GM18508 (cell line): ENCODE measurements at regions not wholly inside any gene's neighbourhood (a gene's known extent, or its start where the extent isn't known, plus 50 kb on each side); places are given as distances from the start of the nearest gene placed in this dataset.
"Not testable (repeated sequence)": the region's sequence is repeated elsewhere in the genome, so short reads cannot be mapped to it uniquely, and the experiment has no call there.

Experiments used
- ATAC-seq: cut with Tn5 transposase; IDR thresholded peaks from one replicate; pipeline ENCODE4 v1.9.1; 2021; ENCODE audit warnings: moderate number of reproducible peaks; ENCODE audit not compliant: insufficient read depth, unreplicated experiment

DNA sequence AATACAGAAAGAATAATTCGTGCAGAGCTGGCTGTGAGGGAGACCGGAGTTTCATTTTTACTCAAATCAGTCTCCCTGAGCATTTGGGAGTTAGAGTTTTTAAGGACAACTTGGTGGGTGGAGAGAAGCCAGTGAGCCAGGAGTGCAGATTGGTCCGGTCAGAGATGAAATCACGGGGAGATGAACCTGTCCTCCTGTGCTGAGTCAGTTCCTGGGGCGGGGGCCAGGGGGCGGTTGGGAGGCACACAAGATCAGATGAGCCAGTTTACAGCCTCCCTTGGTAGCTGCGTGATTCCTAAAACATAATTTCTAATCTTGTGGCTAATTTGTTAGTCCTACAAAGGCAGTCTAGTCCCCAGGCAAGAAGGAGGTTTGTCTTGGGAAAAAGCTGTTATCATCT lies 1267.9 kb downstream of the AMY1C start:
- no peak for ATAC-seq

DNA sequence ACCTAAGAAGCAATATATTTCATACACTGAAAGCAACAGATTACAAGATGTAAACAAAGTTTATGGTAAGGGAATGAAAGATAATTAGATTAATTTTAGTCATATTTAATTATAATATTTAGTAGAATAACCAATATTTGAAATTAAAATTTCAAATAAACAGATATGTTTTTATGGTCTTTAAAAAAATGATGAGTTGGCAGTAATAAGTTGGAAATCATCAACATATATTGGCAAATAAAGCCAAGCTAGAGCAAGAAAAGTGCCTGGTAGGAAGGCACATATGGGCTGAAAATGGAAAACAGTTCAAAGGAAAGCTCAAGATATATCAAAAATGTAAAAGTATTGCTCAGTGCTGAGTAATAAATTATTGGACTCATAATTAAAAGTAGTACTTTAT lies 1274.0 kb downstream of the AMY1C start:
- ATAC-seq, result no peak

DNA sequence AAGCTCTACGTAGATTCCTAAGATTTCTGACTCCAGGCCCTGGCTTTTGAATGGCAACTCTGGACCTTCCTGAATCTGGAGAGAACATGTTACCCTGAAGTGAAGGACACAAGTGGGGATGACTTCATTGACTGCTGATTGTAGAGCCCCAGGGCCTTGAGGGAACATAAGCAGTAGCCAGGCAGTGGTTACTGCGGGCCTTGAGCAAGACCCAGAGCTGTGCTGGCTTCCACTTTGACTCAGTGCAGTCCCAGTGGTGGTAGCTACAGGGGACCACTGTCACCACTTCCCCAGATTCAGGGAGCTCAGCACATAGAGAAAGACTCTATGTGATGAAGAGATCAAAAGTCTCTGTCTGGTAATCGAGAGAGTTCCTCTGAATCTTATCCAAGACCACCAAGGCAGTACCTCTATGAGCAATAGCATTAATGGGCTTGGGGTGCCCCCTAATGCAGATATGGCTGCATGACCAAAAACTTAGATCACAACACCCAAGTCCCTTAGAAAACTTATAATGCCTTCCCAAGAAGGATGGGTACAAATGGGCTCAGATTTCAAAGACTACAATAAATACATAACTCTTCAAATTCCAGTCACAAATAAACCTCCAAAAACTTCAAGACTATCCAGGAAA lies 1278.3 kb downstream of the AMY1C start:
- no peak for ATAC-seq

DNA sequence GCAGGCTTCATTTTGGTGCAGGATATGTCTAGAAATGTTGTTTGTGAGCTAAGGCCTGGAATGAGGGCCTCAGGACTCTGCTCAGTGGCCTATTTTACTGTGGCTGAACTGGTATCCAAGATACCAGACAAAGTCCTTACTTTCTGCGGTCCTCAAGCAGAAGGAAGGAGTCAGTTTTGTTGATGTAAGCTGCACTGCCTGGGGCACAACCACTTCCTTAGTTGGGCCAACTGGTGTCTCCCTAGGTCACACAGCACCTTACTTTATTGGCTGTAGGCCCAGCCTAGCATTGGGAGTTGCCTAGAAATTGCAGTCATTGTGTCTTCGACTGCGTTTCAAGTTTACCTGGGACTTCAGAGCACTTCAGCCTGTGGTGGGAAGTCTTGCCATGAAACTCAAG lies 1322.7 kb downstream of the AMY1C start:
- ATAC-seq, result no peak

DNA sequence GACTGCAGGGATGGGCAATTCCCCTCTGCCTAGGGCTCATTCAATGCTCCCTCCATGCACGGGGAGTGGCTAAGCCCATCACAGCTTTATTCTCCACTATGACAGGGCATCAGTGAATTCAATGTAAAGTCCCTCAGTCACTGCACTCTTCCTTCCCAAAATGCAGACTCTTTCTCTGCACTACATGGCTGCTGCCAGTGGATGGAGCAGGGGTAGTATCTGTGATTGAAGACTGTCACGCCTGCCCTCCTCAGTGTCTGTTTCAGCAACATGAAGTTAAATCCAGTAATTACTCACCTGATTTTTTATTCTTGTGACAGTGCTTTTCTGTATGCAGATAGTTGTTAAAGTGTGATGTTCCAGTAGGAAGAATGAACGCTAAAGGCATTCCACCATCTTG lies 1323.2 kb downstream of the AMY1C start:
- no peak for ATAC-seq

DNA sequence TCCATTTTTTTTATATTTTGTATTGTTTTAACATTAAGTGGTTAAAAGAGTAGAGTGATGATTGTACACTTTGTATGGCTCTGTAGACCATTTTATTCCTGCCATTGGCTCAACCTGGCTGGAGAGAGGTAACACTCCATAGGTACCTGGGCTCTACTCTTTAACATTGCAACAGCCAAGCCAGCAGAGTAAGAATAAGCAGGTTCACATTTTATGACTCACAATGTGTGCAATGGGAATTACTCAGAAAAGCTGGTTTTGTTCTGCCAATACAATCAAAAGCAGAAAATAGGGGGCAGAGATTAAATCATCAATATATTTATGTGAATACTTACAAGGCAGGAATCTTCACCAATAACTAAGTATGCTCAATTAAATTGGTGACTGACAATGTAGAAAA lies 1324.0 kb downstream of the AMY1C start:
- no peak for ATAC-seq

DNA sequence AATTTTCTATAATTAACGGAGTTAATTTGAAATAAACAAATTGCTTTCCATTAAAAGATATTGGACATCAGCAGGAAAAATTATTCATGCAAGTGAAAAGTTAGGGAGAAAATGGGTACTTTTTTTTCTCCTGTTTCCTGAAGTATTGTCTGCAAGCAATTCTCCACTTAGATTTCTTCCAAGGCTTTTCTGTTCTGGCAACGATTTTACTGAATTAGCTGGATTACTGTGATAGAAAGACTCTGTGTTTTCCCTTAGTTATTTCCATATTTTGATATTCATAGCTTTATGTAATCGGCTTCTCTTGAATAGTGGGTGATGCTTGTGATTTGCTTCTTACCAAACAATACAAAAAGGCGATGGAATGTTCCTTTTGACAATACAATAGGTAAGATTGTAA lies 1333.9 kb downstream of the AMY1C start:
- ATAC-seq, result no peak

DNA sequence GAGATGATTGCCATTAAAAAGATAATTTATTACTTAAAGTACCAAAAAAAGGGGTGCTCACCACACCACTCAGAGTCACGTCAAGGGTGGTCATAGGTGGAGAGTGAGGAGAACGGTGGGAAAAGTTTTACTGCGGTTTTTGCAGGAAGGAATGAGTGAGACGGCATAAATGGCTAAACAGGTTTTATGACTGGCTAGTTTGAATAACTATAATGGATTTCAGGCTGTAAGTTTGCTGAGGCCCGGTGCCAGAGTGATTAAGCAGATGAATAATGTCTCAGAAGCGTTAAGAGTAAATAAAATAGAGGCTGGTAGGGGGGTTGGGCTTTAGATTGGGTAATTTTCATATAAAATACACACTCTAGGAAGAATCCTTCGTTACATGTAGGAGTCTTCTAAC lies 1337.8 kb downstream of the AMY1C start:
- no peak for ATAC-seq

DNA sequence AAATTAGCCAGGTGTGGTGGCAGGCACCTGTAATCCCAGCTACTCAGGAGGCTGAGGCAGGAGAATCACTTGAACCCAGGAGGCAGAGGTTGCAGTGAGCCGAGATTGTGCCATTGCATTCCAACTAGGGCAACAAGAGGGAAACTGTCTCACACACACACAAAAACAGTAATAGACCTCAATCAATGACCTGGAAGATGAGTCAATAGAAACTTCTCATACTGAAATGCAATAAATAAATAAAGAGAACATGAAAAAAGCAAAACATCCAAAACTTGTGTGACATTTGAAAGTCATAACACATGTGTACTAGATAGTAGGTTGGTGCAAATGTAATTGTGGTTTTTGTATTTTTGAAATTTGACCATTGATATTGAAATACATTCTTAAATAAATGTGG lies 1338.5 kb downstream of the AMY1C start:
- ATAC-seq, result no peak

DNA sequence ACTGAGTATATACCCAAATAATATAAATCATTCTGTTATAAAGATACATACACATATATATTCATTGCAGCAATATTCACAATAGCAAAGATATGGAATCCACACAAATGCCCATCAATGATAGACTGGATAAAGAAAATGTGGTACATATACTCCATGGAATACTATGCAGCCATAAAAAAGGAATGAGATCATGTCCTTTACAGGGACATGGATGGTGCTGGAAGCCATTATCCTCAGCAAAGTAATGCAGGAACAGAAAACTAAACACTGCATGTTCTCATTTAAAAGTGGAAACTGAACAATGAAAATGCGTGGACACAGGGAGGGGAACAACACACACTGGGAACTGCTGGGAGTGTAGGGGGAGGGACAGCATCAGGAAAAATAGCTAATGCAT lies 1344.2 kb downstream of the AMY1C start:
- not testable (repeated sequence) for ATAC-seq

DNA sequence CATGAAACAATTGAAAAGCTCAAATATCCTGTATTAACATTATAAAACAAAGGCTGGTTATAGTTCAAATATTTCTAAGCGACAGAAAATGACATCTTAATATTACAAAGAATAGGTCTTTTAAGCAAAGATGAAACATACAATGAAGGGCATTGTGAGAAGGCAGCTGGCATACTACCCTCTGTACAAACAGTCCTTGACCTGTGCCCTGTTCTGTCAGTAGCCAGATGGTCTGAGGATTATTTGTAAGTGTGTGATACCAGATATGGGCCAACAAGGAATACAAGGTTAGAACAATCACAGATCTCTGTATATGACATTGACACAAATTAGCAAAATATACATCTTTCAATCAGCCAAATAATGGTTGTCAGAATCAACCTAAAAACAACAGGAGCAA lies 1350.4 kb downstream of the AMY1C start:
- ATAC-seq, result no peak

DNA sequence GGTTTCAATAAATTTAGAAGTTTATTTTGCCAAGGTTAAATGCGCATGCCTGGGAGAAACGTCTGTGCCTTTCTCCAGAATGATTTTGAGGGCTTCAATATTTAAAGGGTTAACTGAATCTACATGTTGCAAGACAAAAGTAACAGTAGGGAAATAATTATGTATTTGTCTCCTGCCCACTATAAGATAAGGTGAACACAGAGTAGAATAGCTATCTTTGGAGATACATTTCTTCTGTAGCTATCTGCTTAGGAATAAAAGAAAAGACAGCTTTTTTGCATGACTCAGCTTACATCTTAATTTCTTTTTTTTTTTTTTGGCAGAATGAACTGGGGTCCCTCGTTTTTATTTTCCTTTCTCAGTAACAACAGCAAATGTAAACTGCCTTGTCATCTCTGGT lies 1351.6 kb downstream of the AMY1C start:
- ATAC-seq, result no peak

DNA sequence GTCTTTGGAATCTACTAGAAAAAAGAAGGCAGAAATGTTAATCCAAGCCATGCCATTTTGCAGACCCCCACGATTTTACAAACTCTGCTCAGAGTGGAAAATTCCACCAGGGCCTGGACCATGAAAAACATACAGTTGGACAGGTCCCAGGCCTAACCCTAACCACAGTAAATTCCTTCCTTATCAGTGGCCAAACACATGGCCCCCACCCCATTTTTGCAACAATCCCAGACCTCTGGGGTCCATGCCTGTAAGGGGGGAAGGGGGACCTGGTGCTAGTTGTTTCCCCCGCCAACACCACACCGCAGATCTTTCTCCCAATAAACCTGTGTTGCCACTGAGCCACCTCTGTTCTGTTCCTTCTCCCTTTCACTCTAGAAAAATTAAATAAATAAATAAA lies 1352.7 kb downstream of the AMY1C start:
- no peak for ATAC-seq

DNA sequence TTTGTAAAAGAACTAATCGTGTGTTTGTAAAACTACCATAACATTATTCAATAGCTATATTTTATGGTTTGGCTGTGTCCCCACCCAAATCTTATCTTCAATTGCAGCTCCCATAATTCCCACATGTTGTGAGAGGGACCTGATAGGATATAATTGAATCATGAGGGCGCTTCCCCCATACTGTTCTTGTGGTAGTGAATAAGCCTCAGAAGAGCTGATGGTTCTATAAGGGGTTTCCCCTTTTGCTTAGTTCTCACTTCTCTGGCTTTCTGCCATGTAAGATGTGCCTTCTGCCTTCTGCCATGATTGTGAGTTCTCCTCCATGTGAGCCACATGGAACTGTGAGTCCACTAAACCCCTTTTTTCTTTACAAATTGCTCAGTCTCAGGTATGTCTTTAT lies 1372.3 kb downstream of the AMY1C start:
- ATAC-seq, result no peak

DNA sequence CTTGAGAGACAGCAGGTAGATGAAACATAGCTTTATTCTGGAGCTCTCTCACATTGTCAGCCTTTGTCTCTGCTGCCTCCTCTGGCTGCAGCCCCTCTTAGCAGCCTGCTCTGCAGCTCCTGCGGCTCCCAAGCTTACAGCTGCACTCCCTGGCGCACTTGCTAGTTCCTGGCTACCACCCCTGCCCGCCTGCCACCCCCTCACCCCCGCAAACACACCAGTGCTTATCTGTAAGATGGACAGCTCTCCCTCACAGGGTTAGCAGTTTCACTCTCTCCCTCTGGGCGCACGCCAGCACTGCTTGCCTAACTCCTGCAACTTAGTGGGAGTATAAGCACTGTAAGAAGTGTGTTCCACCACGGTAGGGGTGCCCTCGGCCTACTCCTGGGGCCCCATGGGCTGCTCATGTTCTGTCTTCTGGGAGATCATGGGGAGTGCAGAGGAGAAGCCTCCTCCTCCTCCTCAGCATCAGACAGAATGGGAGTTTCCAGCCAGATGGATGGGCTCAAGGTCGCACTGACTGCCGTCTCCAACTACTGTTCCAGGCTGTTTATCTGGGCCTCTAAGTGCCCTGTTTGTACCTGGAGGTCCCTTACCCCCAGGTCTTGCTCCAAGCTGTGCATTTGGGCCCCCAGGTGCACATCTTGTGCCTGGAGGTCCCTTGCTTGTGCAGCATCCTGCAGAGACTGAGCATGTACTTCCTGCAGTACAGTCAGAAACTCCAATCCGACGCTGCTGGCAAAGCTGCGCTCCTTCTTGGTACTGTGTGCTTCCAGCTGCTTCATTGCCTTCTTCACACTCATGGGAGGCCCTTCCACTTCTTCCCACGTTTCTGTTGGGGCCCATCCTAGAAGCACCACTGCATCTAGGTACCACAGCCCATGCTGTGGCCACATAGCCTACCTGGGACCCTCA lies 1388.1 kb downstream of the AMY1C start:
- ATAC-seq, result no peak

DNA sequence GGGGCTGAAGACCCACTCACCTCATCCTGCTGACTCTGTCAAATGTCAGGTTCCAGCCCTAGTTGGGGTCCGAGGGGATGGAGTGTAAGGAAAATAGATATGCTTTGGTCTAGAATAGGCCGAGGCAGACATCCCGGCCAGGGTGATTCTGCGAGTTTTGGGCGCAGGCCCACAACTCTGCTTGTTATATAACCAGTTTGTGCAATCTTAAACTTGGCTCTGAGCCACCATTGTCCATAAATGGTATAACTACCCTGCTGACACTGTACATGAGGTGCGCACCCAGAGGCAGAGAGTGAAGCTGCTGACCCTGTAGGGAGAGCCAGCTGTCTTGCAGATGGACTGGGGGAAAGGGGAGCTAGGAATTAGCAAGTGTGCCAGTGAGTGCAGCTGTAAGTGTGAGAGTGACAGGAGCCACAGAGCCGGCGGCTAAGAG lies 1388.8 kb downstream of the AMY1C start:
- no peak for ATAC-seq

DNA sequence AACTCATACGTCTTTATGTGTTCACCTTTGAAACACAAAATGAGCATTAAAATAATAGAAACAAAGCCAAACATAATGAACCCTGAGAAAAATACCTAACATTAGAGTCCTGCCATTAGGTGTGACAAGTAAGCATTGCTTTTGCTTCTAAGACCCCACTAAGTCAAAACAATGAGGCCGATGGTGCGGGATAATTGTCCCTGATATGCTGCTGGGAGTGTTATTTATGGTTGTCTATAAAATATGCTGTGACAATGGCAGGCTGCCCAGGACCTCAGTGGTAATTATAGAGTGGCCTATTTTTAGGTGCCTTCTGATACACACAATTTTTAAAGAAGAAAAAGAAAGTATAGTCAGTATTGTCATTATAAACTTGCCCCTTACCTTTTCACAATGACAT lies 1423.1 kb downstream of the AMY1C start:
- ATAC-seq, result no peak

DNA sequence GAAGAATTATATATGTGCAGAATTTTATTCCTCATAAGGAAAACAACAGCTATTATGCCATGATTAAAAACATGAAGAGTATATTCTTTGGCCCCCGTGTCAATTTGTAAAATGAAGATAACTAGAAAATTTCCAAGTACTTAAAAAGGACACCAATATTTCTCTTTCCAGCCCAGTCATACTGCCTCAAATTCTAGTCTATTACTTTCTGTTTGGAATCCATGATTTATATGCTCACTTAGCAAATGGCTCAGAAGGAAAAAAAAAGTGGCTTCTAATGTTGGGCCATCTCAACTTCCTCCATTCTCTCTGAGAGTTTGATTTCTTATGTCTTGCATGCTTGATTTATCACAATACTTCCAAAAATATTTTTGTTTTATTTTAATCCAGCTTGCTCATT lies 1431.1 kb downstream of the AMY1C start:
- ATAC-seq, result no peak

DNA sequence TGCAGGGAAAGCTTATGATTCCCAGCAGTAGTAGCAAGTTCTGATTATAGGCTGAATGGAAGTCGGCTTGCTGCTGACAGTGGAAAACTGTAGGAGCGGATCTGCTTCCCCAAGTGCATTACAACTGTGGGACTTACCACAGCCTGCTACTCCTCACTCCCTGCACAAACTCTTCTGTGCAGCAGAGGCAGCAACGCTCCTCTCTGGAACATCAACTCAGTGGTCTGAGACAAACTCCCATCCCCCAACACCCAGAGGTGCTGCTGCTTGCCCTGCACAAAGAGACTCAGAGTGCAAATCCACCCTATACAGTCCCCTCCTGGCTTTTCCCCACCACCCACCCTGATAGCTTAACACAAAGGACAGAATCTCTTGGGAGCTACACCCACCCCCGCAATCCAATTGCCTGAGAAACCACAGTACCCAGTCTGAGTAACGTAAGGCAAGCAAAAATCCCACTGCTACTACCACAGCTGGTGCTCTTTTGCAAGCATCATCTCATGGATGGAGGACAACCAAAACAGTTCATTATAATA lies 1455.2 kb downstream of the AMY1C start:
- no peak for ATAC-seq

DNA sequence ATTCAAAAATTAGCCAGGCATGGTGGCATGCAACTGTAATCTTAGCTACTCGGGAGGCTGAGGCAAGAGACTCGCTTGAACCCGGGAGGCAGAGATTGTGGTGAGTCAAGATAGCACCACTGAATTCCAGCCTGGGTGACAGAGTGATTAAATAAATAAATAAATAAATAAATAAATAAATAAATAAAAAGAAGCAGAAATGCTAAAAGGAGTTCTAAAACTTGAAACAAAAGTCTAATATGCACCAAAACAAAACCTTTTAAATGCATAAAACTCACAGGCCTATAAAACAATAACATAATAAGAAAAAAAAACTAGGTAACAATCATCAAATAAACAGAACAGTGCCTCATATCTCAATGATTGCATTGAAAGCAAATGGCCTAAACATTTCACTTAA lies 1458.9 kb downstream of the AMY1C start:
- ATAC-seq, result no peak

DNA sequence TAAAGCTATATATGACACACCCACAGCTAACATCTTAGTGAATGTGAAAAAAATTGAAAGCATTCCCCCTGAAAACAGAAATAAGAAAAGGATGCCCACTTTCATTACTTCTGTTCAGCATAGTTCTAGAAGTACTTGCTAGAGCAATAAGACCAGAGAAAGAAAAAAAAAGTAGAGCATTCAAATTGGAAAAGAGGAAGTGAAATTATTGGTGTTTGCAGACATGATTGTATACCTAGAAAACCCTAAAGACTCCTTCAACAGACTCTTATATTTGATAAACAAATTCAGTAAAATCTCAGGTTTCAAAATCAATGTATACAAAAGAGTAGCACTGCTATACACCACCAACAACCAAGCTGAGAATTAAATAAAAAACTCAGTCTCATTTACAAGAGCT lies 1461.0 kb downstream of the AMY1C start:
- no peak for ATAC-seq

DNA sequence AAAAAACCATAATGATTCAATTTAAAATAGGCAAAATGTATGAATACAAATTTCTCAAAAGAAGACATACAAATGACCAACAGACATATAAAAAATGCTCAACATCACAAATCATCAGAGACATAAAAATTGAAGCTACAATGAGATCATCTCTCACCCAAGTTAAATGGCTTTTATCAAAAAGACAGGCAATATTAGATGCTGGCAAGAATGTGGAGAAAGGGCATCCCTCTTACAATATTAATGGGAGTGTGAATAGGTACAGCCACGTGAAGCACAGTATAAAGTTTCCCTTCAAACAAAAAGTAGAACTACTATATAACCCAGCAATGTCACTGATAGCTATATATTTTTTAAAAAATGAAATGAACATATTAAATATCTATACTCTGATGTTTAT lies 1481.7 kb downstream of the AMY1C start:
- ATAC-seq, result no peak
